ENCODE measurements at regions not wholly inside any gene's neighbourhood (a gene's known extent, or its start where the extent isn't known, plus 50 kb on each side); places are given as distances from the start of the nearest gene placed in this dataset.

GRCh38 chr17:5869041-5869745 is 201.0 kb upstream of the WSCD1 start:
- no peak for TF ChIP-seq POLR2A (IDR thresholded peaks at IDR 0.05; ENCODE audit: low read depth, low read length)
- no peak for TF ChIP-seq POLR2AphosphoS5 (IDR thresholded peaks at IDR 0.05; ENCODE audit: low read depth, low read length)

All from GM12892 (cell line).